ENCODE measurements at regions not wholly inside any gene's neighbourhood (a gene's known extent, or its start where the extent isn't known, plus 50 kb on each side); places are given as distances from the start of the nearest gene placed in this dataset.

DNA sequence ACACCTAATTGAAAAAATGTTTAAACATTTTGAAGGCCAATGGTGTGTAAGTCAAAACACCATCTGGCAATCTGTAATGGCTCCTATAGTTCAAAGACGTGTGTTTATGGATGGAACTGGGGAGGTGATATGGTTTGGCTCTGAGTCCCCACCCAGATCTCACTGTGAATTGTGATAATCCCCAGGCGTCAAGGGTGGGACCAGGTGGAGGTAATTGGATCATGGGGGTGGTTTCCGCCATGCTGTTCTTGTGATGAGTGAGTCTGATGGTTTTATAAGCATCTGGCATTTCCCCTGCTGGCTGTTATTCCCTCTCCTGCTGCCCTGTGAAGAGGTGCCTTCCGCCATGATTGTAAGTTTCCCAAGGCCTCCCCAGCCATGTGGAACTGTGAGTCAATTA is 52.2 kb downstream of the ADRA2C start:
- Histone ChIP-seq H2AFZ (ENCODE audit: low read length) (no peak overlapping the region), H3K4me3 (ENCODE audit: low read depth, low read length, poor library complexity, severe bottlenecking) (no peak overlapping the region), H3K4me1 (ENCODE audit: insufficient read depth, low read length, poor library complexity, severe bottlenecking) (no peaks in the 10 kb centered on the region), H3K27ac (ENCODE audit: low read depth, low read length, poor library complexity, severe bottlenecking) (no peak overlapping the region), H3K9me2 (ENCODE audit: insufficient read depth, low read length) (no peaks in the 10 kb centered on the region), H3K36me3 (ENCODE audit: insufficient read depth, low read length) (no peaks in the 10 kb centered on the region), H3K9me3 (ENCODE audit: low read length) (no peaks in the 10 kb centered on the region), H3K79me2 (ENCODE audit: insufficient read depth, low read depth, low read length) (no peaks in the 10 kb centered on the region), H3K4me2 (ENCODE audit: low read length) (no peak overlapping the region), H4K20me1 (ENCODE audit: insufficient read depth, low read length) (no peaks in the 10 kb centered on the region)
- ChIA-PET POLR2A (no interaction called here), CTCF (ENCODE audit: unreplicated experiment) (no interaction called here)
- TF ChIP-seq CTCF (conservative IDR thresholded peaks at IDR 0.05; ENCODE audit: low read length) (no peak), EZH2phosphoT487 (IDR thresholded peaks at IDR 0.05; ENCODE audit: borderline replicate concordance, low read depth, low read length) (no peak)
- DNase-seq (ENCODE audit: low spot score), result no peak
- BruUV-seq (replicated peaks), result no TSS peak
- intact Hi-C loops (cut with micrococcal nuclease; ENCODE audit: unreplicated experiment), result no loop called here

GRCh38 chr4:3819210-3819919 is 53.2 kb downstream of the ADRA2C start:
- TF ChIP-seq EZH2phosphoT487 (IDR thresholded peaks at IDR 0.05; ENCODE audit: borderline replicate concordance, low read depth, low read length) (no peak), CTCF (conservative IDR thresholded peaks at IDR 0.05; ENCODE audit: low read length) (no peak)
- Histone ChIP-seq H3K27ac (ENCODE audit: low read depth, low read length, poor library complexity, severe bottlenecking) (no peak overlapping the region), H3K4me1 (ENCODE audit: insufficient read depth, low read length, poor library complexity, severe bottlenecking) (no peaks in the 10 kb centered on the region), H3K4me3 (ENCODE audit: low read depth, low read length, poor library complexity, severe bottlenecking) (no peak overlapping the region), H3K9me2 (ENCODE audit: insufficient read depth, low read length) (no peaks in the 10 kb centered on the region), H3K79me2 (ENCODE audit: insufficient read depth, low read depth, low read length) (no peaks in the 10 kb centered on the region), H2AFZ (ENCODE audit: low read length) (no peak overlapping the region), H3K36me3 (ENCODE audit: insufficient read depth, low read length) (no peaks in the 10 kb centered on the region), H3K4me2 (ENCODE audit: low read length) (no peak overlapping the region), H3K9me3 (ENCODE audit: low read length) (no peaks in the 10 kb centered on the region), H4K20me1 (ENCODE audit: insufficient read depth, low read length) (no peaks in the 10 kb centered on the region)
- CTCF ChIA-PET (ENCODE audit: unreplicated experiment), result no interaction called here
- intact Hi-C loops (cut with micrococcal nuclease; ENCODE audit: unreplicated experiment), result no loop called here
- DNase-seq (ENCODE audit: low spot score), result no peak
- POLR2A ChIA-PET, result no interaction called here
- no TSS peak for BruUV-seq (replicated peaks)

DNA sequence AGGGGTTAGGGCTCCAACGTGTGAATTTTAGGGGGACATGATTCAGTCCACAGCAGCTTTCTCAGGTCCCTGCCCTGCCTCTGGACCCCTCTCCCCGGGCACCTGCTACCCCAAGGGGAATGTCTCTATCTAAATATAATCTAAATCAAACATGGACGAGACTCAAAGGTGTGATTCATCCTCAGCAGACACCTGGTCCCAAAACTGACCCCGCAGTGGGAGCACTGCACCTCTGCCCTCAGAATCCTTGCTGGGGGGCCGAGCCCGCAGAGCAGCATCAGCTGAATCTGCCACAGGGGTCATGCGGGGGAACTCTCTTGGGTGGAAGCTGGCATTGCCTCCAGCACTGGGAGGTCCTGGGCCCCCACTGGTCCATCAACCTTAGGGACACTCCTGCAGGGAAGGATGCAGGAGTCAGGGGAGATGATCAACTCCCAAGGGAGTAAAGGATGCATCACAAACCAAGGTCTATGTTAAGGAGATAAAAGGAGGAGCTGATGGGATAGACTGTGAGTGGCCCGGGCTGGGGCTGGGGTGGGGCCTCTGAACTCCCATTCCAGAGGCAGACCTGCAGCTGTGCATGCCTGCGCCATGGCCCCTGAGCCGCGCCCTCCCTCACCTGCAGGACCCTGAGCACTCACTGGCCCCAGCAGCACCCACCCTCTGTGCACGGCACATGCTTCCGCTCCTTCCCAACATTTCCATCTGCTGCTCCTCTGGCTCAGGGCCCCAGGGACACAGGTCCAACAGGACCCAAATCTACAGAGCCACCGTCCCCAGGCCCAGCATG is 54.0 kb downstream of the ADRA2C start:
- H2AFZ ChIP-seq (ENCODE audit: low read length), result no peak overlapping the region
- no peak overlapping the region for H3K4me2 ChIP-seq (ENCODE audit: low read length)
- TF ChIP-seq EZH2phosphoT487 (IDR thresholded peaks at IDR 0.05; ENCODE audit: borderline replicate concordance, low read depth, low read length), result no peak
- no peak for TF ChIP-seq CTCF (conservative IDR thresholded peaks at IDR 0.05; ENCODE audit: low read length)
- H3K36me3 ChIP-seq (ENCODE audit: insufficient read depth, low read length), result no peaks in the 10 kb centered on the region
- CTCF ChIA-PET (ENCODE audit: unreplicated experiment), result no interaction called here
- no peak for DNase-seq (ENCODE audit: low spot score)
- POLR2A ChIA-PET, result no interaction called here
- no peaks in the 10 kb centered on the region for H3K9me2 ChIP-seq (ENCODE audit: insufficient read depth, low read length)
- no peaks in the 10 kb centered on the region for H3K9me3 ChIP-seq (ENCODE audit: low read length)
- intact Hi-C loops (cut with micrococcal nuclease; ENCODE audit: unreplicated experiment), result no loop called here
- no peak overlapping the region for H3K27ac ChIP-seq (ENCODE audit: low read depth, low read length, poor library complexity, severe bottlenecking)
- H3K4me1 ChIP-seq (ENCODE audit: insufficient read depth, low read length, poor library complexity, severe bottlenecking), result no peaks in the 10 kb centered on the region
- BruUV-seq (replicated peaks), result no TSS peak
- no peak overlapping the region for H3K4me3 ChIP-seq (ENCODE audit: low read depth, low read length, poor library complexity, severe bottlenecking)
- no peaks in the 10 kb centered on the region for H3K79me2 ChIP-seq (ENCODE audit: insufficient read depth, low read depth, low read length)
- no peaks in the 10 kb centered on the region for H4K20me1 ChIP-seq (ENCODE audit: insufficient read depth, low read length)

All from OCI-LY7 (cell line).